Osteoblast (primary cell): ENCODE measurements at regions not wholly inside any gene's neighbourhood (a gene's known extent, or its start where the extent isn't known, plus 50 kb on each side); places are given as distances from the start of the nearest gene placed in this dataset.

Experiments
- DNase-seq: peaks from one replicate; pipeline ENCODE4 v3.0.0; 2011; ENCODE audit warnings: low spot score, mixed read lengths; ENCODE audit not compliant: insufficient read length; ENCODE audit errors: missing footprints
- H2AFZ ChIP-seq: 2 replicates; pipeline ENCODE4 v1.6.0; 2011; ENCODE audit warnings: mild to moderate bottlenecking, low read length
- H3K27ac ChIP-seq: 2 replicates; pipeline ENCODE4 v1.5.1; 2011; ENCODE audit warnings: mild to moderate bottlenecking, low read depth, low read length, moderate library complexity
- H3K27me3 ChIP-seq: 2 replicates; pipeline ENCODE4 v1.6.0; 2012; ENCODE audit warnings: mild to moderate bottlenecking, control low read depth, inconsistent platforms, low read length, moderate library complexity; ENCODE audit not compliant: insufficient read depth
- H3K36me3 ChIP-seq: 2 replicates; pipeline ENCODE4 v1.5.1; 2011; ENCODE audit warnings: mild to moderate bottlenecking, low read length, control low read depth, moderate library complexity; ENCODE audit not compliant: insufficient read depth
- H3K4me1 ChIP-seq: 2 replicates; pipeline ENCODE4 v1.5.1; 2011; ENCODE audit warnings: mild to moderate bottlenecking, low read length, control low read depth, moderate library complexity; ENCODE audit not compliant: insufficient read depth
- H3K4me2 ChIP-seq: 2 replicates; pipeline ENCODE4 v1.6.0; 2011; ENCODE audit warnings: mild to moderate bottlenecking, low read length; ENCODE audit not compliant: insufficient read depth
- H3K4me3 ChIP-seq: fragments of 200-600 bp; sonication (generic); 3 replicates; pipeline ENCODE4 v1.5.1; 2012; ENCODE audit warnings: mild to moderate bottlenecking, low read length, inconsistent platforms; ENCODE audit not compliant: insufficient read depth
- H3K79me2 ChIP-seq: 2 replicates; pipeline ENCODE4 v1.6.0; 2012; ENCODE audit warnings: mild to moderate bottlenecking, low read length, control low read depth, inconsistent platforms; ENCODE audit not compliant: insufficient read depth
- H3K9me3 ChIP-seq: 2 replicates; pipeline ENCODE4 v1.5.1; 2011; ENCODE audit warnings: low read depth, low read length, control low read depth
- H4K20me1 ChIP-seq: 2 replicates; pipeline ENCODE4 v1.6.0; 2012; ENCODE audit warnings: mild to moderate bottlenecking, low read length, control low read depth; ENCODE audit not compliant: insufficient read depth
- TF ChIP-seq, protein P1 (sequence below): IDR thresholded peaks from 2 replicates; pipeline ENCODE4 v1.5.1; 2011; ENCODE audit warnings: mild to moderate bottlenecking, low read depth, low read length, moderate library complexity; ENCODE audit errors: extremely low read depth

DNA sequence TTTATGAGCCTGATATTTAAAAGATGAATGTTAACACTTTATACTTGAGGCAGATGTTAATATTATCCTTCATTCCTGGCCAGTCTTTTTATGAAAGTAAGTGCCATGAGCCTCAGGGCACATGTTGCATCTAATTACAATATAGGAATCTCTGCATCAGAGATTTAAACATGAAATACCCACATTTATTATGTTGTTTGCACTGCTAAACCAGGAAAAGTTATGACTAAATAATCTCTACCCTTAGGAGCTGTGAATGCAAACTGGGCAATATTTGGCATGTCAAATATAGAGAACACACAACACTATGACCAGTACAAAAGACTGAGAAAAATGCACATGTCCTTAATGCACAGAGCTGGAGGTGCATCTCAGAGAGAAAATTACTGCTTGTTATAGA, 526.1 kb upstream of the GRAMD2B start:
- Histone ChIP-seq H3K9me3 (no peaks in the 10 kb centered on the region), H3K4me2 (no peak overlapping the region), H3K4me3 (no peak overlapping the region), H3K79me2 (no peaks in the 10 kb centered on the region), H3K36me3 (no peaks in the 10 kb centered on the region), H4K20me1 (no peaks in the 10 kb centered on the region), H3K27me3 (no peaks in the 10 kb centered on the region), H2AFZ (no peak overlapping the region), H3K27ac (no peak overlapping the region), H3K4me1 (no peaks in the 10 kb centered on the region)
- TF ChIP-seq, protein P1, sequence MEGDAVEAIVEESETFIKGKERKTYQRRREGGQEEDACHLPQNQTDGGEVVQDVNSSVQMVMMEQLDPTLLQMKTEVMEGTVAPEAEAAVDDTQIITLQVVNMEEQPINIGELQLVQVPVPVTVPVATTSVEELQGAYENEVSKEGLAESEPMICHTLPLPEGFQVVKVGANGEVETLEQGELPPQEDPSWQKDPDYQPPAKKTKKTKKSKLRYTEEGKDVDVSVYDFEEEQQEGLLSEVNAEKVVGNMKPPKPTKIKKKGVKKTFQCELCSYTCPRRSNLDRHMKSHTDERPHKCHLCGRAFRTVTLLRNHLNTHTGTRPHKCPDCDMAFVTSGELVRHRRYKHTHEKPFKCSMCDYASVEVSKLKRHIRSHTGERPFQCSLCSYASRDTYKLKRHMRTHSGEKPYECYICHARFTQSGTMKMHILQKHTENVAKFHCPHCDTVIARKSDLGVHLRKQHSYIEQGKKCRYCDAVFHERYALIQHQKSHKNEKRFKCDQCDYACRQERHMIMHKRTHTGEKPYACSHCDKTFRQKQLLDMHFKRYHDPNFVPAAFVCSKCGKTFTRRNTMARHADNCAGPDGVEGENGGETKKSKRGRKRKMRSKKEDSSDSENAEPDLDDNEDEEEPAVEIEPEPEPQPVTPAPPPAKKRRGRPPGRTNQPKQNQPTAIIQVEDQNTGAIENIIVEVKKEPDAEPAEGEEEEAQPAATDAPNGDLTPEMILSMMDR: no peak
- DNase-seq: no peak

DNA sequence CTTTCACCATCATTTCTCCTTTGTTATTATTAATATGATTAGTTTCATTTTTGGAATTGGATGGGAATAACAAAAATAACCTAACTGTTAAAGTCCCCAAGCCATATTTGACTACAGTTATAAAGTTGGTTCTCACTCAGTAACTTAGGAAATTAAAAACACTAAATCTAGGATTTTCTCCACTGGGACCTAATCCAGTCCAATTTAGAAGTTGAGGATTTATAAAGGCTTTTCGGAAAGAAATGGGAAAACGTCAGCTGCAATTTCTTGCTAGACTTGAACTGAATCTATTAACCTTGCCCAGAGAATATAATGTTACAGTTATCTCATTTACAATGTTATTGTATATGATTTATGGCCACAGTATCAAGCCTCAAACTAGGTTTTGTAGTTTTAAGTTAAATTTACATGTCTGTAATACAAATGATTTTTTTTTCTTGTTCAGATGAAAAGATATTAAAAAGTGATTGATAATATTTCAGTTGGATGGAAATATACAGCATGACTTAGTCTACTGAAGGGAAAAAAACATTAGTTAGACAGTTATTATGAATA, 524.3 kb upstream of the GRAMD2B start:
- no peak overlapping the region for H3K27ac ChIP-seq
- no peak overlapping the region for H3K4me3 ChIP-seq
- H3K27me3 ChIP-seq: no peaks in the 10 kb centered on the region
- H3K9me3 ChIP-seq: no peaks in the 10 kb centered on the region
- TF ChIP-seq, protein P1: no peak
- peak overlapping the region; percentile 15 for H3K4me2 ChIP-seq
- H4K20me1 ChIP-seq: no peaks in the 10 kb centered on the region
- no peaks in the 10 kb centered on the region for H3K4me1 ChIP-seq
- no peaks in the 10 kb centered on the region for H3K79me2 ChIP-seq
- DNase-seq: no peak
- H2AFZ ChIP-seq: no peak overlapping the region
- H3K36me3 ChIP-seq: no peaks in the 10 kb centered on the region

DNA sequence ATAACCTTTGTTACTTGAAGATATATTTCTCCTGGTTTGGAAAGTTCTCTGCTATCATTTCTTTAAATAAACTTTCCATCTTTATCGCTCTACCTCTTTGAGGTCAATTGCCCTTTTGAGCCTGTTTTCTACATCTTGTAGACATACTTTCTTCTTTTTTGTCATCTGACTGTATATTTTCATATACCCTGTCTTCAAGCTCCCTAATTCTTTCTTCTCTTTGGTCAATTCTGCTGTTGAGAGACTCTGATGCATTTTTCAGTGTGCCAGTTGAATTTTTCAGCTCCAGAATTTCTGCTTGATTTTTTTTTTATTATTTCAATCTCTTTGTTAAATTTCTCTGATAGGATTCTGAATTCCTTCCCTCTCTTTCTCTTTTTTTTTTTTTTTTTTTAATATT, 511.2 kb upstream of the GRAMD2B start:
- Histone ChIP-seq H3K4me1 (no peaks in the 10 kb centered on the region), H3K36me3 (no peaks in the 10 kb centered on the region), H3K9me3 (no peaks in the 10 kb centered on the region), H3K27ac (no peak overlapping the region), H4K20me1 (no peaks in the 10 kb centered on the region), H3K4me2 (no peak overlapping the region), H3K4me3 (no peak overlapping the region), H3K79me2 (no peaks in the 10 kb centered on the region), H2AFZ (no peak overlapping the region), H3K27me3 (no peaks in the 10 kb centered on the region)
- DNase-seq: no peak
- TF ChIP-seq, protein P1: no peak

DNA sequence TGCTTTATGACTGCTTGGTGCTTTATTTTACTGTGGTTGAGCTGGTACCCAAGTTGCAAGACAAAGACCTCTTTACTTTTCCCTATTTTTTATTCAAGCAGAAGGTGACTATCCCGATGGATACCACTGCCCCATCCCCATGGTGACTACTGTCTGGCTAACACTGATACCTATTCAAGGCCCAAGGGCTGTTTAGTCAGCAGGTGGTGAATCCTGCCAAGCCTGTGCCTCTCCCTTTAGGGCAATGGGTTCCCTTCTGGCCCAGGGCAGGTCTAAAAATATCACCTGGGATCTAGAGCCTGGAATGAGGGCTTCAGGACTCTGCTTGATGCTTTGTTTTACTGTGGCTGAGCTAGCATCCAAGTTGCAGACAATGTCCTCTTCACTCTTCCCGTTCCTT, 510.0 kb upstream of the GRAMD2B start:
- Histone ChIP-seq H3K4me1 (no peaks in the 10 kb centered on the region), H3K36me3 (no peaks in the 10 kb centered on the region), H2AFZ (no peak overlapping the region), H3K9me3 (no peaks in the 10 kb centered on the region), H3K4me3 (no peak overlapping the region), H3K27ac (no peak overlapping the region), H3K27me3 (no peaks in the 10 kb centered on the region), H3K4me2 (no peak overlapping the region), H3K79me2 (no peaks in the 10 kb centered on the region), H4K20me1 (no peaks in the 10 kb centered on the region)
- TF ChIP-seq, protein P1: no peak
- DNase-seq: no peak
